HG03064 (cell line): ENCODE measurements at regions not wholly inside any gene's neighbourhood (a gene's known extent, or its start where the extent isn't known, plus 50 kb on each side); places are given as distances from the start of the nearest gene placed in this dataset.

Source experiments
- ATAC-seq: cut with Tn5 transposase; IDR thresholded peaks from one replicate; pipeline ENCODE4 v1.9.1; 2021; ENCODE audit warnings: low read depth; ENCODE audit not compliant: unreplicated experiment

GRCh38 chr2:128701418-128701817 is 382.8 kb upstream of the HS6ST1 start:
- ATAC-seq = no peak

GRCh38 chr2:128702616-128703015 is 383.9 kb upstream of the HS6ST1 start:
- no peak for ATAC-seq

DNA sequence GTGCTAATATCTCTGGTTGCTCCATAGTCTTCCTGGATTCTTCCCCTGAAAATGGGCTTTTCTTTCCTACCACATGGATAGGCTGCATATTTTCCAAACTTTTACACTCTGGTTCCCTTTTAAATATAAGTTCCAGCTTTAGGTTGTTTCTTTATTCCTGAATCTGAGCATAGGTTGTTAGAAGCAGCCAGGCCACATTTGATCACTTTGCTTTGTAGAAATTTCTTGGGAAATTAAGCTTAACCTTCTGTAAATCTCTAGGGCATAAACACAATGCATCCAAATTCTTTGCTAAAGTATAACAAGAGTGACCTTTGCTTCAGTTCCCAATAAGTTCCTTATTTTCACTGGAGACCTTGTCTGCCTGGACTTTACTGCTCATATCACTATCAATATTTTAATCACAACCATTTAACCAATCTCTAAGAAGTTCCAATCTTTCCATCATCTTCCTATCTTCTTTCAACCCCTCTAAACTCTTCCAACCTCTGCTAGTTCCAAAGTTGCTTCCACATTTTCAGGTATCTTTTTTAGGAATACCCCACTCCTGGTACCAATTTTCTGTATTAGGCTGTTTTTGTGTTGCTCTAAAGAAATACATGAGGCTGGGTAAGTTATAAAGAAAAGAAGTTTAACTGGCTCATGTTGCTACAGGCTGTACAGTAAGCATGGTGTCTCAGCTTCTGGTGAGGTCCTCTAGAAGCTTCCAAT is 389.6 kb upstream of the HS6ST1 start:
- no peak for ATAC-seq

GRCh38 chr2:128710242-128710641 is 391.6 kb upstream of the HS6ST1 start:
- ATAC-seq = no peak

- ATAC-seq = no peak
Observed at GRCh38 chr2:128710729-128711128, 392.1 kb upstream of the HS6ST1 start.

DNA sequence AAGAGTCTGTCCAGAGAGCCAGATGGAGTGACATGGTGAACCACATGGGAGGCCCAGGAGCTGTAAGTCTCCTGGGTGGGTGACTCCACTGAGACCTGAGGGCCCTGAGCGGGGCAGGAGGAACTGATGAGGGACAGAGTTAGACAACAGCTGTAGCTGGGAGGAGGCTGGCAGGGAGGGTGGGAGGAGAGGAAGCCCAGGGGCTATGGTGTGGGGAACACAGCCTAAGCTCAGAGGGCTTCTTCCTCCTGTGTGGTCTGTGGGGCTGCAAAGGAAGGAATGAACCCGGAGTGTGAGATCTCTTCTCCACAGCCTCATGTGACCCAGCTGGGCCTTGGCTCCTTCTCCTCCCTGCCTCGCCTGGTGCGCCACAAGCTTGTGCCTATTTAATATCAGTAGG is 395.6 kb upstream of the HS6ST1 start:
- ATAC-seq = no peak

DNA sequence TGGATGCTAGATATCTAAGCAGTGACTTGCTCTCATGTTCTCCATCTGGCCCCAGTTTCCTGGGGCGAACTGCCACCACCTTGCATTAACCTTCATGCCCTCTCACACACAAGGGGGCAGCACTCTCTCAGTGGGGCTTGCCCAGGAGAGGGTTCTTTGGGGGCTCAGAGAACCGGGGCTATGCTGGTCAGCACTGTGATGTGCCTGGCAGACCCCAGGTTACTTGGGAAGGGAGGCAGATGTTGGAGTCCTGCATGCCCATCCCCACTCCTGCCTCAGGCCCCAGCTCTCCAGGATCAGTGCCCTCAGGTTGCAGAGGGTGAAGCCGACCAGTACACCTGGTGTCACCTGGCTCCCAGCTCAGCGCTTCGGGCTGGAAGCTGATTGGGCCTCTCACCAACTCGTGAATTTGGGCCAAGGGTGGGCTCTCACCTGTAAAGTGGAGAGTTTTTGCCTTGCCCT is 396.2 kb upstream of the HS6ST1 start:
- no peak for ATAC-seq

DNA sequence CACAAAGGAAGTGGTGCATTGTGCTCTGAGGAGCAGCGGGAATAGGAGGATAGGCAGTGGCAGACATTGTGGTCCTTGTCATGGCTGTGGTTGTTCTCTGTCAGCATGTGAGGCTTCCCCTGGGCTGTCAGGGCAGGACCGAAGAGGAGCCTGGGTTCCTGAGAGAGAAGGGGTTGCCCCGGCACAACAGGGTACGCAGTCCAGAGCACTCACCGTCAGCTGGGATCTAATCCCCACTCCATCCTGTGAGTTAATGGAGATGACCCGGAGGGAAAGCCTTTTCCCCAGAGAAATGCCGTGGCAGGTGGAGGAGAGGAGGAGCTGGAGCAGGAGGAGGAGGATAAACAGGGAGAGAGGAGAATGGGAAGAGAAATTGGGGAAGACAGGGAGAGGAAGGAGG is 396.7 kb upstream of the HS6ST1 start:
- no peak for ATAC-seq

- ATAC-seq = no peak
Observed at GRCh38 chr2:128716299-128716721, 397.6 kb upstream of the HS6ST1 start.

DNA sequence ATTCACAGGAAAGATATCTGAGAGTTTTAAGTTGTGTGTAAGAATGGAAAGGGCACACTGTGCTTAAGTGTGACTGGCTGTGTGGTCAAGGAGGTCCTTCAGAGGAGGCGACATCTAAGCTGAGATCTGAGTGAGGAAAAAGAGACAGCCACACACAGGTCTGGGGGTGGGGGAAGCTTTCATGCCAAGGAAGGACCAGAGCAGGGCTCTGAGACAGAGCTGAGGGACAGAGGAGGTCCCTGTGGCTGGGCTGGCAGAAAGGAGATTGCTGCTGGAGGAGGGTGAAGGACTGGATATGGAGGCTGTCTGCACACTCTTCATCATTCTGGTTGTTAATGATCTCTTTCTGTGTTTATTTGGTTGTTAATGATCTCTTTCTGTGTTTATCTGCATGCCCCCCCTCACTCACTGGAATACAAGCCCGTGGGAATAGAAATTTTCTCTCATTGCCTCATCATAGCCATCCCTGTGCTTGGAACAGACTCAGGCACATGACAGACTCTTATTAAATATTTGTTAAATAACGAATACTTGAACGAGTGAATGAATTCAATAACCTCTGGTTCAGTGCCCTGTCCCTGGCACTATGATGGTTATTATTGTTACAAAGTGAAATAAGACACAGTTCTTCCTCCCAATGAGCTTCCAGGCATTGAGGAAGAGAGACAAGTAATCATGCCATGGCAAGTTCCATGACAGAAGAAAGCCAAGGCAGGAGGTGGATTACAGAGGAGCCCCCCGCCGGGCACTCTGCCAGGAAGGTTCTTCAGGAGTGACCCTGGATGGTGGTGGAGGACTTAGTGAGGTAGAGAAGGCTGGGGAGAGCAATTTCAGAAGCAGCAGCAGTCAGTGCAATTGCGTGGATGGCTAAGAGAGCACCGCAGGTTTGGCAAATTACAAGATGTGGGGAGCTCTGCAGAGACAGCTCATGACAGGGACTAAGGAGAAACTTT is 399.4 kb upstream of the HS6ST1 start:
- ATAC-seq = no peak

GRCh38 chr2:128720080-128721022 is 401.7 kb upstream of the HS6ST1 start:
- ATAC-seq = no peak

DNA sequence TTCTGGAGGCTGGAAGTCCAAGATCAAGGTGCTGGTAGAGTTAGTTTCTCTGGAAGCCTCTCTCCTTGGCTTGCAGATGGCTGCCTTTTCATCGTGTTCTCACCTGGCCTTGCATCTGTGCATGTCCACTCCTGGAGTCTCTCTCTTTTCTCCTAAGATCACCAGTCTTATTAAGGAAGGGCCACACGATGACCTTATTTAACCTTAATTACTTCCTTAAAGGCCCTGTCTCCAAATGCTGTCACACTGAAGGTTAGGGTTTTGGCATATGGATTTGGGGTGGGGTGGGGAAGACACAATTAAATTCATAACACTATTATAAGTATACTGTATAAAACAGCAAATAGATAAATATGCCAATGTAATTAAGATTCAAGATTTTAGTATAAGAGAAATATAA is 402.4 kb upstream of the HS6ST1 start:
- ATAC-seq = no peak

DNA sequence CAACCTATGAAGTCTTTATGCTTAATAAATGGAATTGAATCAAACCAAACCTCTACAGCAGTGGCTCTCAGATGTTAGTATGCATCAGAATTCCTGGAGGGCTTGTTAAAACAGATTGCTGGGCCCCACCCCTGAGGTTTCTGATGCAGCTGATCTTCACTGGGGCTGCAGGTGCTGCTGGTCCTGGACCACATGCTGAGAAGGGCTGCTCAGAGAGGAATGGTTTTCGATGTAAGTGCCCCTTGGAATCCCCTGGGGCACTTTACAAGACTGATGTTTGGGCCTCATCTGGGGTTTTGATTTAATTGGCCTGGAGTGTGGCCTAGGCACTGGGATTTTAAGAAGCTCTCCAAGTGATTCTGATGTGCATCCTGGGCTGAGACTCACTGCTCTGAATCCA is 403.8 kb upstream of the HS6ST1 start:
- ATAC-seq = no peak

GRCh38 chr2:128724547-128724946 is 405.9 kb upstream of the HS6ST1 start:
- ATAC-seq = no peak

DNA sequence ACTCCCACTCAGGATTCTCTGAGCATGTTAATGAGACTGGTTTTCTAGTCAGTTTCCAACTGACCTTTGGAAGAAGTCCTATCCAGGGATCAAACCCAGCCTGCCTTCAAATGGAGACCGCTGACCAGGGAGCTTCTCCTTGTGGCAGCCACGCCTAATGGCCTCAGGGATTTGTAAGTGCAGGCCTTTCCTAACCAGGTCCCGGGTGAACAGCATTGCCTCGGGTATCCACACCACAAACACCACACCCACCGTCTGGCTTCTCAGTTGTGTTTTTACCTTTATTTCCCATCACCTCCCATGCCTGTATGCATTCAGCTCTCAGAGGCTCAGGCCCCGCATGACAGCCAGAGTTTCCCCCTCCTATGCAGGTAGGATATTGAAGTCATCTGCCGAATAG is 406.3 kb upstream of the HS6ST1 start:
- no peak for ATAC-seq

GRCh38 chr2:128726236-128726635 is 407.6 kb upstream of the HS6ST1 start:
- no peak for ATAC-seq

GRCh38 chr2:128726911-128727310 is 408.2 kb upstream of the HS6ST1 start:
- ATAC-seq = peak; percentile 60

GRCh38 chr2:128727404-128727803 is 408.7 kb upstream of the HS6ST1 start:
- peak; percentile 58 for ATAC-seq

- ATAC-seq = peak; percentile 52
Observed at GRCh38 chr2:128727914-128728313, 409.2 kb upstream of the HS6ST1 start.

DNA sequence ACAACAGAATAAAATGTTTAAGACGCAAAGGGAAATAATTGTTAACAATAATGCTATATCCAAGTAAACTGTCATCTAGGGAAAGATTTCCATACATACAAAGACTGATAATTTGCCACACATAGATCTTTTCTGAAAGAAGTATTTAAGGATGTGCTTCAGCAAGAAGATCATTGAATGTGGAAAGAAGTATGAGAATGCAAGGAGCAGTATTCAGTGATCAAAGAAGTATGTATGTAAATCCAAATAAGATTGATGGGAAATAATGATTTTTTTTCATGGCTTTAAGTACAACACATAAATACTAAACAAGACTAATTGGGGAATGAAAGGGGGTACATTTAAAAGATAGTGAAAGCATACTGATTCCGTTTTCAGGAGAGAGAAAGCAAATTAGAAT is 410.4 kb upstream of the HS6ST1 start:
- no peak for ATAC-seq
